ENCODE measurements at regions not wholly inside any gene's neighbourhood (a gene's known extent, or its start where the extent isn't known, plus 50 kb on each side); places are given as distances from the start of the nearest gene placed in this dataset.
"Not testable (repeated sequence)": the region's sequence is repeated elsewhere in the genome, so short reads cannot be mapped to it uniquely, and the experiment has no call there.

DNA sequence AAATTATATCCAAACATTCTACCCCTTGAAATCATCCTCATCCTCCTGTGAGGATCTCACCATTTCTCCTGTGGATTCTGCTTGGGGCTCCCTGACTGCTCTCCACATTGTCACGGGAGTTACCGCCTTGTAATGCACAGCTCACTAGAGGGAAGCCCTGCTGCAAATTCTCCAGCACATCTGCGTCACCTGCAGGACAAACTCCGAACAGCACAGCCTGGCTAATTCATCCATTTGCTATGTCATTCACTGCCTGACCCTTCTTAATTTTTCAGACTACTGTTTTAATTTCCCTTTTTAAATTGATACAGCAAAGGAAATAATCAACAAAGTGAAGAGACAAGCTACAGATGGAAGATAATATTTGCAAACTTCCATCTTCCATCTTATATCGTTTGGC, 627.4 kb downstream of the FBXO15 start:
- no peak for DNase-seq

DNA sequence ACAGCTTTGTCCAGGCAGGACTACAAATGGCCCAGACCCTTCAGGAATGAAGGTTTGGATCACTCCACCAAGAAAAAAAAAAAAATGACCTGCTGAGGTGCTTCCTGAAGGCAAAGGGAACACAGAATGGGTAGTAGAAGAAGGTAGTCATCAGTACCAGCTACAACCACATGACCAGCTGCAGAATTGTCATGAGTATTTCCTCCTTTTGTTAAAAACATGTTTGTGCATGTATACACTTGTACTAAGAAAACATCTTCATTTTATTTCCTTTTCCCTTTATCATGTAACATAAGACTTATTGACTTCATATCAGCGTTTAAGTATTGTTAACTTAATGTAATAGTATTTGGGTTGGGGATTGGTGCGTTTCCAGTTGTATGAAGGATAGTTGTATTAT, 631.6 kb downstream of the FBXO15 start:
- DNase-seq, result not testable (repeated sequence)

GRCh38 chr18:73514449-73514848, 633.2 kb downstream of the FBXO15 start:
- DNase-seq, result no peak

- DNase-seq, result peak; percentile 42
Observed at GRCh38 chr18:73511771-73512503, 635.7 kb downstream of the FBXO15 start.

- peak; percentile 68 for DNase-seq
Observed at GRCh38 chr18:73509460-73509859, 638.2 kb downstream of the FBXO15 start.

- no peak for DNase-seq
Observed at GRCh38 chr18:73503326-73503725, 635.5 kb upstream of the NETO1 start.

DNA sequence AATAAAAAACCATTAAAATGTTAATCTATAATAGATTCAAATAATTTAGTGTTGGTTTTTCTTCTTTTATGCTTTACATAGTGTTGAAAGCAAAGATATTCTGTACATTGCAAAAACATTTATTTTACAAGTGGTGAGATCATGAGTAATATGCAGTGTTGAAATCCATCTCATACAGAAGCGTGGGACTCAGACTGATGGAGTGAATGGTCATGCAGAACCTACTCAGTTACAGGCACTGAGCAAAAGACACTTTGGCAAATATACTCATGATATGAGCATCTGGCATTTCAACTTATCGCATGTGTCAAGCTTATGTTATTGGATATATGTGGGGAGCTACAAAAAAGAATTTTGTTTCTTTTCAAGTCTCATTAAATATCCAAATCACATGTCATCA, 620.2 kb upstream of the NETO1 start:
- DNase-seq, result peak; percentile 67

DNA sequence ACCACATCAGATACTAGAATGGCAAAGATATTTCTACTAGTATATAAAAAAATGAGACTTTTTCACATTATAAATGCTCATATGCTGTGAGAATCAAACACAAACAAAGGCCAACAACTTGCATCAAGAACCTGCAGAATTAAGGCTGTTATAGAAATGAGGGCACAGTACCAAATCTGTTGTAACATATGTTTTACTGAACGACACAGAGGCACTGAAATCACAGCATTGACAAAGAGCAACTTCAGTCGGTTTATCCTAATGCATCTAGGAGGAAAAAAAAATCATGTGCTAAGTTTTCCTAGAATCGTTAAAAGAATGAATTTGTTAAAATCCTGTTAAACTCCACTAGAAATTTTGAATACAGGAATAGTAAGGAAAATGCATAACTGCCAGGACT, 617.4 kb upstream of the NETO1 start:
- no peak for DNase-seq

DNA sequence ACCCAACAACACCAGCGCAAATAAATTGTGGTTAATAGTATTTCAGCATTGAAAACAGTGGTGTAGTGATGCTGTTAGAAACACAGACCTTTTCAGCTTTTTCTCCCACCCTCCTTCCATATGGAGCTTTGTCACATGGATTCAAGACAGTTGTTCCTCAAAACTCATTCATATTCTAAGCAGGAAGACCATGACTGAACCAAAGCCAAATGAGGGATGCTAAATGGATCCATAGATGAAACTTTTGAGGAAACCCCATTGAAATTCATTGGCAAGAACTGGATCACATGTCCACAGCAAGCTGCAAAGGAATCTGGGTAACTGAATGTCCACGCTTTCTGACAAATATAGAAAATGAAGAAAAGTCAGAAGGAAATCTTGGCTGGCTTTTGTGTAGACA, 615.1 kb upstream of the NETO1 start:
- no peak for DNase-seq

- DNase-seq, result peak; percentile 58
Observed at GRCh38 chr18:73479477-73479876, 611.7 kb upstream of the NETO1 start.

GRCh38 chr18:73478191-73478590, 610.4 kb upstream of the NETO1 start:
- DNase-seq, result no peak

DNA sequence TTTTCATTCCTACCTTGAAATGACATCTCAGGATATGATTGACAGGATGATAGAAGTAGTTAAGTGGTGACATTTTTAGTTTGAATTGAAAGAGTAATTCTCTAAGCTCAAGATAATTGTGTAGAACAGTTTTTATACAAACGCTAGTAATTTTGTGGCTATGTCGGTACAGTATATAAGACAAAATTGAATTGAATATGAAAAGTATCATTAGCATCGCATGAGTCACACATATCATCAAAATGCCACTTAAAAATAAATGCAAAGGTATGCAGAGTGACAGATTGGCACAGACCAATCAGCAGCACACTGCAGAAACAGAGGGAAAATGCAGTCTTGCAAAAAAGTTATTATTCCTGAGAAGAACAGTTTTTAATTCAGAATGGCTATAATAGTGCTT, 608.2 kb upstream of the NETO1 start:
- no peak for DNase-seq

DNA sequence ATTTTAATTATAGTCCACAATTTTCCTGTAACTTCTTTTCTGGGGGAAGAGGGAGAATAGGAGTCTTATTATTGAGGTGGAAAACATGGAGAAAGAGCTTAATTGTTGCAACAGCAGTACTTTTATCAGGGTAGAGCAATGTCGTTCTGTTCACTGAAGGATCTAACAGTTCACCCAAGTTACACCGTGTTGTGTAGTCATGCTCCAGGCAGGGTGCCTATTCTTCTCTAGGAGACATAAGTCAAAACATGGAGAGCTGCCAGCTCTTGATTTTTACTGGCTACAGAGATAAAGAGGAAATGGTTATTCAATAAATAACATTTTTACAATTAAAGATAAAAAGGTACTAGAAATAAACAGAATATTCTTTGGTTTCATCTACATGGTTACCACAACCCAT, 594.3 kb upstream of the NETO1 start:
- peak; percentile 59 for DNase-seq

DNA sequence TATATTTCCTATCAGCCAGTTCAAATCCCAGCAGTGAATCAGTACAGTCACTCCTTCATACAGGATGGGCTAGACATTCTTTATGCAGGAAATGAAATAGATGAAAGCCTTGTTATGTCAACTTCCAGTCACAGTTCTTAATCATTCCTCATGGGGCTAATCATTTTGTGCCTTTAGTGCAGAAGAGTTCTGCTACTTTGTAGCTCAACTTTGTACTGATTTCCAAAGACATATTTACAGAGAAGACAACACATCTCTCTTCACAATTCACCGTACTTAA, 593.9 kb upstream of the NETO1 start:
- DNase-seq, result peak; percentile 23

- DNase-seq, result no peak
Observed at GRCh38 chr18:73461038-73461779, 593.4 kb upstream of the NETO1 start.

- DNase-seq, result peak; percentile 6
Observed at GRCh38 chr18:73458186-73458964, 590.6 kb upstream of the NETO1 start.

- no peak for DNase-seq
Observed at GRCh38 chr18:73456643-73457042, 588.9 kb upstream of the NETO1 start.

- no peak for DNase-seq
Observed at GRCh38 chr18:73452866-73453265, 585.1 kb upstream of the NETO1 start.

GRCh38 chr18:73446502-73446901, 578.7 kb upstream of the NETO1 start:
- DNase-seq, result no peak

DNA sequence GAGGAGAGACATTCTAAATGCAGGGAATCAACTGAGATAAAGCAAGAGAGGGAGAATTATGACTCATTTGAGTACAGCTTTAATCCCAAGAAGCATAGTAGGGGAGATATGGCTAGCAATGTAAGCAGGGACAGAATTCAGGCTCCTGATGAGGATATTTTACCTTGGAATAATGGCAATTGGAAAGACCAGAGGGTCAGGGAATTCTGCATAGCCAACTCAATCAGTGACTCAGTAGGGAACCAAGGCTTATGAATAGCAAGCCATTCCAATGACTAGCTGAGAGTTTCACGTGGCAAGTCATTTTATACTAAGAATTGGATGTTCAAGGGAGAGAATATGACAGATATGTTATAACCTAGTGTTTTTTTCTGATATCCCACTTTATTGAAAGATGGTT, 563.8 kb upstream of the NETO1 start:
- no peak for DNase-seq

DNA sequence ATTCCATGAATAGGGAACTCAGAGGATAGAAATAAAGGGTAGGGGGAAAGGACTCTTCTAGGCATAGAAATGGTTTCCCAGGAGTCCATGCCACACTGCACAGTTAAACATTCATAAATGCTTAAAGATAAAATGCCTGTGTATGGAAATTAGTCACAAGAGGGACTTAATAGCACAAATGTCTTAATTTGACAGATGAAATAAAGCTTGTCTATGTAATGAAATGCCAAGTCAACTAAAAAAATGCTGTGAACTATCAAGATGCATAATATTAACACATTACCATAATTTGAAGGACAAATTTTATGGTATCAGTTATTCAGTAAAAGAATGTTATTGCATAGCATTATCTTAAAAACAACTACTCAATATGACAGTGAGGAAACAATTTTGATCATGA, 553.2 kb upstream of the NETO1 start:
- DNase-seq, result no peak

DNA sequence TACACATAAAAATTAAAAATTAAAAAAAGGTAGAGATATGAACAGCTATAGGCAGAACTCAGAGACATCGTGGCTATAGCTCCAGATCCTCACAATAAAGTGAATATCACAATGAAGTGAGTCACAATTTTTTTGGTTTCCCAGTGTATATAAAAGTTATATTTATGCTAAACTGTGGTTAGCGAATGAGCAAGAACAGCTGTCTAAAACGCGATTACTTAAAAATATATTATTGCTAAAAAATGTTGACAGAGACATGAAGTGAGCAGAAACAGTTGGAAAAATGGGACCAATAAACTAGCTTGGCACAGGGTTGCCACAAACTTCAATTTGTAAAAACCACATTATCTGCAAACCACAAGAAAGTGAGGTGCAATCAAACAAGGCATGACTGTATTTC, 551.7 kb upstream of the NETO1 start:
- DNase-seq, result no peak

DNA sequence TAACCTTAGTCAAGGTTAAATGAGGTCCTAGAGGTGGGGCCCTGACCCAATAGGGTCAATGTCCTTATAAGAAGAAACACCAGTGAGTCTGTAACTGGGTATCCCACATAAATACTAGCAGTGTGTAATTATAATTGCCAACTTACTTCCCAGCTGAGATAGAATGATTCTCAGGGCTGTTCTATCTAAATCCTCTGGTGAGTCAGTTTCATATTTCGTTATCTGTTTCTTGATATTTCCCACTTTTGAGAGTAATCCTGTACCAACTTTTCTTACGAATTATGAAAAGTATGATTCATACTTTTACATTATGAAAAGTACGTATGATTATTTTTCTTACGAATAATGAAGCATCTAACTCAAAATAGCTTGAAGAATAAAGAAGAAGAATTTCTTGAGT, 546.8 kb upstream of the NETO1 start:
- DNase-seq, result no peak

DNA sequence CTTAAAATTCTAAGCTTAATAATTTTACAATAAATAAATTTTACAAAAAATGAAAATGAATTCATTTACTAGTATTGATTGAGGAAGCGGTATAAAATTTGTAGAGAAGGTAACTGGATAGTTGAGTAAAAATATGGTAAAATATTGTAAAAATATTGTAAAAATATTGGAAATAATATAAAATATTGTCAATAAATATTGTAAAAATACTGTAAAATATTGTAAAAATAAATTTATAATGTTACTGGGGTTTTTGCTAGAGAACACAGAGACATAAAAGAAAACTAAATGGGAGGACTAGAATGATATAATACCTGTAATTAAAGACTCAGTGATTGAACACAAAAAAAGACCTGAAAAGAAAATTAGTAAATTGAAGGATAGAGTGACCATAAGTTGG, 546.3 kb upstream of the NETO1 start:
- no peak for DNase-seq
